ENCODE measurements at regions not wholly inside any gene's neighbourhood (a gene's known extent, or its start where the extent isn't known, plus 50 kb on each side); places are given as distances from the start of the nearest gene placed in this dataset.

GRCh38 chr1:47710329-47711071 lies 272.7 kb downstream of the FOXD2 start:
- TF ChIP-seq CTCF (IDR thresholded peaks at IDR 0.05) (peak; percentile 81 to 99 (median 98)), POLR2A (IDR thresholded peaks at IDR 0.05) (no peak)
